HFFc6 (cell line): ENCODE measurements at regions not wholly inside any gene's neighbourhood (a gene's known extent, or its start where the extent isn't known, plus 50 kb on each side); places are given as distances from the start of the nearest gene placed in this dataset.

Experiments
- DNase-seq: peaks from one replicate; pipeline ENCODE4 v3.0.0-alpha.2; 2018
- H3K27ac Mint-ChIP-seq: 2 replicates; pipeline ENCODE4 v1.8.0; 2020; ENCODE audit warnings: mild to moderate bottlenecking, mixed read lengths
- H3K27me3 Mint-ChIP-seq: 2 replicates; pipeline ENCODE4 v1.8.0; 2021; ENCODE audit warnings: mild to moderate bottlenecking, moderate library complexity, mixed read lengths; ENCODE audit not compliant: insufficient read depth
- H3K36me3 Mint-ChIP-seq: 2 replicates; pipeline ENCODE4 v1.8.0; 2021; ENCODE audit warnings: low read depth, mixed read lengths
- H3K4me1 Mint-ChIP-seq: 2 replicates; pipeline ENCODE4 v1.8.0; 2020; ENCODE audit warnings: low read depth, mixed read lengths
- H3K4me3 Mint-ChIP-seq: 2 replicates; pipeline ENCODE4 v1.8.0; 2020; ENCODE audit warnings: mild to moderate bottlenecking, moderate library complexity, mixed read lengths
- H3K9me3 Mint-ChIP-seq: 2 replicates; pipeline ENCODE4 v1.8.0; 2020; ENCODE audit warnings: mild to moderate bottlenecking, mixed read lengths
- TF ChIP-seq, protein P1 (sequence below): fragments of 200-600 bp; sonication (generic); IDR thresholded peaks from 2 replicates; pipeline ENCODE4 v1.5.0; 2021; ENCODE audit warnings: antibody characterized with exemption, mild to moderate bottlenecking

DNA sequence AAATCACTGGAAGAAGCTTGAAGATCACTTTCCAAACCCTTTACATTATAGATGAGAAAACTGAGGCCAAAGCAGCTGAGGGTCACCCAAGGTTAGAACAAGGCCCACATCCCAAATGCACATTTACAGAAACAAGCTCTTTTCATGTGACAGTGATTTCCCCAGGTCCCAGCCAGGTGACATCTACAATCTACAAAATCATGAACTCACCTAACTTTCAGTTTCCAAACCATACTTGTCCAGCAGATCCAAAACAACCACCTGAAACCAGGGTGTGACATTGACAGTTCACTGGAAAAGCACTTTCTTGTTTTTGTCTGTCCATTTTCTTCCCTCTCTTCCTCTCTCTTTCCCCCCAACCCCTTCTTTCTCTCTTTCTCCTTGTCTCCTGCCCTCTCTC, 132.2 kb upstream of the PRICKLE2 start:
- Mint-ChIP-seq H3K4me3 (no peak overlapping the region), H3K4me1 (peaks cover 38% of the 10 kb centered on the region), H3K27me3 (no peaks in the 10 kb centered on the region; the same call in none of the 2 replicates), H3K27ac (no peak overlapping the region), H3K36me3 (no peaks in the 10 kb centered on the region), H3K9me3 (no peaks in the 10 kb centered on the region)
- TF ChIP-seq, protein P1, sequence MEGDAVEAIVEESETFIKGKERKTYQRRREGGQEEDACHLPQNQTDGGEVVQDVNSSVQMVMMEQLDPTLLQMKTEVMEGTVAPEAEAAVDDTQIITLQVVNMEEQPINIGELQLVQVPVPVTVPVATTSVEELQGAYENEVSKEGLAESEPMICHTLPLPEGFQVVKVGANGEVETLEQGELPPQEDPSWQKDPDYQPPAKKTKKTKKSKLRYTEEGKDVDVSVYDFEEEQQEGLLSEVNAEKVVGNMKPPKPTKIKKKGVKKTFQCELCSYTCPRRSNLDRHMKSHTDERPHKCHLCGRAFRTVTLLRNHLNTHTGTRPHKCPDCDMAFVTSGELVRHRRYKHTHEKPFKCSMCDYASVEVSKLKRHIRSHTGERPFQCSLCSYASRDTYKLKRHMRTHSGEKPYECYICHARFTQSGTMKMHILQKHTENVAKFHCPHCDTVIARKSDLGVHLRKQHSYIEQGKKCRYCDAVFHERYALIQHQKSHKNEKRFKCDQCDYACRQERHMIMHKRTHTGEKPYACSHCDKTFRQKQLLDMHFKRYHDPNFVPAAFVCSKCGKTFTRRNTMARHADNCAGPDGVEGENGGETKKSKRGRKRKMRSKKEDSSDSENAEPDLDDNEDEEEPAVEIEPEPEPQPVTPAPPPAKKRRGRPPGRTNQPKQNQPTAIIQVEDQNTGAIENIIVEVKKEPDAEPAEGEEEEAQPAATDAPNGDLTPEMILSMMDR: no peak
- no peak for DNase-seq

DNA sequence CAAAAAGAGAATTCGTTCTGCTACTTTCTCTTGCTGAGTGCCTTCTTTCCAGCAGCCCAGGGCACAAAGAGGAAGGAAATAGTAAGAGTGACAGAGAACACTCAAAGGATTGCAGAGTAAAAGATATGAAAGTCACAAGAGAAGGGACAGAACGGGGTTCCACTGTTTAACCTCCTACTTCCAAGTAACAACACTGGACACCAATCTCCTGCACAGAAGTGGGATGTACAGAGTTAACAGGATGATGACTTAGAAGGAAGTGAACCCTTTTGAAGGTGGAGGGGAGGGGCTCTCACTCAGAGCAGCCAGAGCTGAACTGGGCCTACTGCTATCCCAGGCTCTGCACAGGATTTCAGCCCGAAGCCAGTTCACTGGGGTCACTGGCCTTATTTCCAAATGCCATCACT, 130.1 kb upstream of the PRICKLE2 start:
- TF ChIP-seq, protein P1: no peak
- no peaks in the 10 kb centered on the region for H3K9me3 Mint-ChIP-seq
- H3K27ac Mint-ChIP-seq: peak overlapping the region; percentile 62
- no peak overlapping the region for H3K4me3 Mint-ChIP-seq
- H3K36me3 Mint-ChIP-seq: no peaks in the 10 kb centered on the region
- peak; percentile 12 for DNase-seq
- peaks cover 2% of the 10 kb centered on the region for H3K27me3 Mint-ChIP-seq
- peaks cover 56% of the 10 kb centered on the region for H3K4me1 Mint-ChIP-seq

DNA sequence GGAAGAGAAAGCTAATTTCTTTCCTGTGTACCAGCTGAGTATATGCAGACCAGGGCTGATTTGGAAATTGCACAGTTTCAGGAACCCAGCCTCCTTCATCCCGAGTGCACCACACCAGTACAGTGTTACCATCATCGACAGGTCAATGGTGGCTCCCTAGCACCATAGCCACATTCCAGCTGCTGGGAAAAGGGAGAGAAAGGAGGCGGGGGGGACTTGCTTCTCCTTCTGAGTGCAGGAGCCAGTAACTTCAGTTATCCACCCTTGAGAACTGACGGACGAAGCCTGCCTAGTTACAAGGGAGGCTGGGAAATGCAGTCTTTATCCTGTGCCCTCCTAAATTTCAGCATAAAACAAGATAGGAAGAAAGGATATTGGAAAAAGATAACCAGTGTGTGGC, 129.7 kb upstream of the PRICKLE2 start:
- peaks cover 2% of the 10 kb centered on the region for H3K27me3 Mint-ChIP-seq
- no peak overlapping the region for H3K4me3 Mint-ChIP-seq
- H3K27ac Mint-ChIP-seq: peak overlapping the region; percentile 62
- TF ChIP-seq, protein P1: no peak
- no peaks in the 10 kb centered on the region for H3K9me3 Mint-ChIP-seq
- no peaks in the 10 kb centered on the region for H3K36me3 Mint-ChIP-seq
- DNase-seq: no peak
- H3K4me1 Mint-ChIP-seq: peaks cover 60% of the 10 kb centered on the region

DNA sequence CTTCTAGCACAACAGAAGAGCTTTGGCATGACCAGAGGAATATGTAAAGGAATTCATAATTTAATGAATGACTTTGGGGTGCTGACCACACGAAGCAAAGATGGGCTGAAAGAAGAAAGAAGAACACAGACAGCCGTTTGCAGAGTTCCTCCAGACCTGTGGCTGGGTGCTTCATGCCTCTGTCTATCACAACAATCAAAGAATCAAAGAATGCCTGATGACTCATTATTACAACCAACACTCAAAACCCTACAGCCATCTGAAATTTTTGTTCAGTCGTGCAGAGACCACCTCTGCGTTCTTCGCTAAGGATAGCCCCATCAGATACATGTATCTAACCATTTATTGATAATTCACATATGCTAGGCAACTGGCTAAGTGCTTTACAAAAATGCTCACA, 129.0 kb upstream of the PRICKLE2 start:
- Mint-ChIP-seq H3K4me3 (no peak overlapping the region), H3K27ac (no peak overlapping the region), H3K9me3 (no peaks in the 10 kb centered on the region), H3K27me3 (peaks cover 2% of the 10 kb centered on the region), H3K4me1 (peaks cover 68% of the 10 kb centered on the region), H3K36me3 (no peaks in the 10 kb centered on the region)
- TF ChIP-seq, protein P1: no peak
- DNase-seq: no peak

DNA sequence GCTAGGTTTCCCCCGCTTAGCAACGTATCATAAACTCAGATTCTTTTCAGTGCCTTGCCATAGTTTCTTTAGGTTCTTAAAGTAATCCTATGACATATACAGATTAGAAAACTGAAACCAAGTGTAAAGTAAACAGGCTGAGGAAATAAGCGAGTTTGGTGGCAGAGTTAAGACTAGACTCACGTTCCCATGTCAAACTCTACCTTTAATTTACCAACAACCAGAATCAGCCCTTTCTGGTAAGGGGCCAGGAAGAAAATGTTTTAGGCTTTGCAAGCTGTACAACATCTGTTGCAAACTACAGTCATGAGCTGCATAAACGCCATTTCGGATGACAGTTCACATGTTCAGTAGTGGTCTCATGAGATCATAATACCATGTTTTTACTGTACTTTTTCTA, 128.0 kb upstream of the PRICKLE2 start:
- Mint-ChIP-seq H3K4me3 (peak overlapping the region; percentile 56), H3K9me3 (no peaks in the 10 kb centered on the region), H3K4me1 (peaks cover 70% of the 10 kb centered on the region), H3K36me3 (no peaks in the 10 kb centered on the region), H3K27ac (peak overlapping the region; percentile 80), H3K27me3 (peaks cover 2% of the 10 kb centered on the region)
- TF ChIP-seq, protein P1: no peak
- no peak for DNase-seq

DNA sequence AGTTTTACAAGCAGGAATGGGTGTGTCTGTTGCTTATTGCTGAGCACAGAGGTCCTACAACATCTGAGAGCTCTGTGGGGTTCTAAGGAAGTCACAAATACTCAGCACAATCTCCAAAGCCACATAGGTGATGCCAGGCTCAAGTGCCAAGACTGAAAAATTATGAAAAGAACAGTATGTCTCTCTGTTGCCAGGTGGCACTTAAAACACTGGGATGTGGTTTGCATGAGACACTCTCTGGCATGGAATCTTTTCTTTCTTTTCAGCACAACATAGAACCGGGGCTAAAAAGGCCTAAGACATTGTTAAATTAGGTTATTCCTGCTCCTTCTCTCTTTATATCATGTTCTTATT, 127.3 kb upstream of the PRICKLE2 start:
- Mint-ChIP-seq H3K9me3 (no peaks in the 10 kb centered on the region), H3K4me1 (peaks cover 70% of the 10 kb centered on the region), H3K36me3 (no peaks in the 10 kb centered on the region), H3K27me3 (peaks cover 2% of the 10 kb centered on the region), H3K27ac (peak overlapping the region; percentile 80), H3K4me3 (peak overlapping the region; percentile 56)
- TF ChIP-seq, protein P1: no peak
- no peak for DNase-seq
